Gastrocnemius medialis (tissue), 4 donors: ENCODE measurements at regions not wholly inside any gene's neighbourhood (a gene's known extent, or its start where the extent isn't known, plus 50 kb on each side); places are given as distances from the start of the nearest gene placed in this dataset.

Source experiments
- CTCF ChIP-seq, 5 experiments: fragments of 450-650 bp in 3 of 5; fragments of 200-600 bp in 2 of 5; sonication (generic) in 2 of 5; IDR thresholded peaks in 4 of 5; conservative IDR thresholded peaks in 1 of 5; 1 replicate in 4 of 5; 2 replicates in 1 of 5; pipeline ENCODE4 v1.5.1; 2016 to 2019; ENCODE audit warnings: antibody characterized with exemption in 5 of 5, mild to moderate bottlenecking in 3 of 5, moderate library complexity in 3 of 5
- POLR2A ChIP-seq, 2 donors: fragments of 450-650 bp; IDR thresholded peaks; one replicate each; pipeline ENCODE4 v1.6.1; 2017; ENCODE audit warnings: antibody characterized with exemption in 2 of 2, mild to moderate bottlenecking in 2 of 2, moderate library complexity in 2 of 2

- TF ChIP-seq CTCF (IDR thresholded peaks at IDR 0.05 in 4 of 5, conservative IDR thresholded peaks at IDR 0.05 in 1 of 5) (no peak), POLR2A (IDR thresholded peaks at IDR 0.05) (no peak)
Observed at GRCh38 chr3:181066143-181067087, 76.9 kb upstream of the DNAJC19 start.
